Central memory CD8-positive, alpha-beta T cell (primary cell): ENCODE measurements at regions not wholly inside any gene's neighbourhood (a gene's known extent, or its start where the extent isn't known, plus 50 kb on each side); places are given as distances from the start of the nearest gene placed in this dataset.

Experiments used
- ATAC-seq: fragments of 150-1000 bp; cut with Tn5 transposase; replicated peaks from 2 replicates; pipeline ENCODE4 v1.10.0; 2022; ENCODE audit warnings: mild to moderate bottlenecking, moderate FRiP score, moderate number of reproducible peaks; ENCODE audit not compliant: poor library complexity, severe bottlenecking; ENCODE audit errors: extremely low read depth
- DNase-seq, 2 donors: peaks; one replicate each; pipeline ENCODE4 v3.0.0; 2021; ENCODE audit warnings: low spot score in 2 of 2
- H3K27ac Mint-ChIP-seq: one replicate; pipeline ENCODE4 v1.8.0; 2022; ENCODE audit warnings: low read depth, mild to moderate bottlenecking, moderate library complexity, mixed read lengths
- H3K27me3 Mint-ChIP-seq: one replicate; pipeline ENCODE4 v1.8.0; 2022; ENCODE audit warnings: mixed read lengths
- H3K36me3 Mint-ChIP-seq: one replicate; pipeline ENCODE4 v1.8.0; 2022; ENCODE audit warnings: mild to moderate bottlenecking, moderate library complexity, mixed read lengths; ENCODE audit not compliant: insufficient read depth
- H3K4me1 Mint-ChIP-seq: one replicate; pipeline ENCODE4 v1.8.0; 2022; ENCODE audit warnings: mixed read lengths
- H3K4me3 Mint-ChIP-seq: one replicate; pipeline ENCODE4 v1.8.0; 2022; ENCODE audit warnings: mild to moderate bottlenecking, moderate library complexity, mixed read lengths
- H3K9me3 Mint-ChIP-seq: one replicate; pipeline ENCODE4 v1.8.0; 2022; ENCODE audit warnings: mixed read lengths

GRCh38 chr2:234629596-234629995, 132.7 kb upstream of the ARL4C start:
- Mint-ChIP-seq H3K27me3 (peaks cover 68% of the 10 kb centered on the region), H3K4me3 (no peak overlapping the region), H3K4me1 (no peaks in the 10 kb centered on the region), H3K36me3 (peaks cover 1% of the 10 kb centered on the region), H3K27ac (no peak overlapping the region), H3K9me3 (no peaks in the 10 kb centered on the region)
- ATAC-seq (no peak), DNase-seq (no peak)

DNA sequence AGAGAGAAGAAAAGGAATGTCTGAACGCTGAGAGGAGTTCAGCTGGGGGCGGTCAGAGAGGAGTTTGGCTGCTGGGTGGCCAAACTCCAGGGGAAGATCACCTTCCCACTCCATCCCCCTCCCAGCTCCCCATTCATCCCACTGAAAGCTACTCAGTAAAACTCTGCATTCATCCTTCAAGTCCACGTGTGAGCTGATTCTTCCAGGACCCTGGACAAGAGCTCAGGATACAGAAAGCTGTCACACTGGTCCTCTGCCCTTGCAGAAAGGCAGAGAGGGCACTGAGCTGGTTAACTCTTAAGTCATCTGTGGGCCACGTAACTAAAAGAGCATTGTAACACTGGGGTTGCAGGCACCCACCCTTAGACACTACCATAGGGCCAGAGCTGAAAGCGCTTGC, 132.1 kb upstream of the ARL4C start:
- DNase-seq: no peak
- Mint-ChIP-seq H3K9me3 (no peaks in the 10 kb centered on the region), H3K27me3 (peaks cover 68% of the 10 kb centered on the region), H3K4me1 (no peaks in the 10 kb centered on the region), H3K36me3 (peaks cover 1% of the 10 kb centered on the region), H3K4me3 (no peak overlapping the region), H3K27ac (no peak overlapping the region)
- no peak for ATAC-seq

- no peak overlapping the region for H3K4me3 Mint-ChIP-seq
Observed at GRCh38 chr2:234627308-234627707, 130.4 kb upstream of the ARL4C start.

DNA sequence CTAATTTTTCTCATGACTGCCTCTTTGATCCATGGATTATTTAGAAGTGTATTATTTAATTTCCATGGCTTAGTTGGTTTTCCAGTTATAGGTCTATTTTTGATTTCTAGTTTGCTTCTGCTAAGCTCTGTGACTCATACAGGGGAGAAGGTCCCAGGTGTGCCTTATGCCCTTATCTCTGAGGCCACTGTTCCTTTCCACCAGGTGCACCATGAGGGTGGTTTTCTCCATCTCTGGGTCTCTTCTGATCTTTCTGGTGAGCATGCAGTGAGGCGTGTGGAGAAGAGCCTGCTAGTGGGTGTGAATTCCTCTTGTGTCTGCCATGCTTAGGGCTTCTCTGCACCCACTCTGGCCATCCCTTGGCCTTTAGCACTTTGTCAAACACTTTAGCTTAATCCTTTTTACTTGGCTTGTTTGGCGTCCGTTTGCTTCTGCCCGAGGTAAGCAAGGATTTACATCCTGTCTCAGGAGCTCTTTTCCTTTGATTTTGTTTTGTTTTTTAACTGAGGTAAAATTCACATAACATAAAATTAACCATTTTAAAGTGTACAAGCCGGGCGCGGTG, 129.8 kb upstream of the ARL4C start:
- no peak overlapping the region for H3K4me3 Mint-ChIP-seq
- DNase-seq (no peak), ATAC-seq (no peak)
- H3K4me1 Mint-ChIP-seq: no peaks in the 10 kb centered on the region
- peaks cover 56% of the 10 kb centered on the region for H3K27me3 Mint-ChIP-seq
- H3K36me3 Mint-ChIP-seq: peaks cover 1% of the 10 kb centered on the region
- no peaks in the 10 kb centered on the region for H3K9me3 Mint-ChIP-seq
- H3K27ac Mint-ChIP-seq: no peak overlapping the region

More at GRCh38 chr2:234627308-234627707, 130.4 kb upstream of the ARL4C start:
- Mint-ChIP-seq H3K4me1 (no peaks in the 10 kb centered on the region), H3K36me3 (peaks cover 1% of the 10 kb centered on the region), H3K27ac (no peak overlapping the region), H3K9me3 (no peaks in the 10 kb centered on the region), H3K27me3 (peaks cover 60% of the 10 kb centered on the region)
- ATAC-seq (no peak), DNase-seq (no peak)

DNA sequence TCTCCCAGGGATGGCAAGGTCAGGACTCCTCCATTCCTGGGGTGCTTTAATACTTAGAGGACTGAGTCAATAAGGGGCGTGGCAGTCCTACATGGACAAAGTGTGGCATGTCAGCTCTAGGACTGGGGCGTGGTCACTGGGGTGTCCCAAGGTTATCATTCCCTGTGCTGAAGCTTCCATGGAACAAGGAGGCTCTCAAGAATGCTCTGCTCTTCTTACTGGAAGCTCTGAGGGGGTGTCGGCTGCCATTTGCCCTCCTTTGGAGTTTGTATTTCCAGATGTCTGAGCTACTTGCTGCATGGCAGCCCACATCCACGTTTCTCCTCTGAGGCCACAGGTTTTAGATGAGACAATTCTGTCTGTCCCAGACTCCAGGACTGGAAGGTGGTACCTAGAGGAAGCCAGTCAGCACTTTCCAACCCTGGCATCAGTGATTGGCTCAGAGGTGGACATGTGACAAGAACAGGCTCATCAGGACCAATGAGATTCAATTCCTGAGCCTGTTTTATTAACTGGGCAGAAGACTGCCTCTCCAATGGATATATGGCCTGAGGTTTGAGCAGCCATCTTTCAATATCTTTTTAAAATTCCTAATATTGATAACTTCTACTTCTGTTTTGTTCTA, 128.9 kb upstream of the ARL4C start:
- H3K4me1 Mint-ChIP-seq: no peaks in the 10 kb centered on the region
- H3K4me3 Mint-ChIP-seq: no peak overlapping the region
- peaks cover 54% of the 10 kb centered on the region for H3K27me3 Mint-ChIP-seq
- H3K9me3 Mint-ChIP-seq: no peaks in the 10 kb centered on the region
- DNase-seq (no peak), ATAC-seq (no peak)
- no peak overlapping the region for H3K27ac Mint-ChIP-seq
- peaks cover 1% of the 10 kb centered on the region for H3K36me3 Mint-ChIP-seq

- no peak for DNase-seq
- Mint-ChIP-seq H3K27me3 (peaks cover 38% of the 10 kb centered on the region), H3K36me3 (peaks cover 1% of the 10 kb centered on the region), H3K27ac (no peak overlapping the region), H3K4me3 (no peak overlapping the region), H3K4me1 (peaks cover 16% of the 10 kb centered on the region), H3K9me3 (no peaks in the 10 kb centered on the region)
- no peak for ATAC-seq
Observed at GRCh38 chr2:234623521-234623991, 126.7 kb upstream of the ARL4C start.

DNA sequence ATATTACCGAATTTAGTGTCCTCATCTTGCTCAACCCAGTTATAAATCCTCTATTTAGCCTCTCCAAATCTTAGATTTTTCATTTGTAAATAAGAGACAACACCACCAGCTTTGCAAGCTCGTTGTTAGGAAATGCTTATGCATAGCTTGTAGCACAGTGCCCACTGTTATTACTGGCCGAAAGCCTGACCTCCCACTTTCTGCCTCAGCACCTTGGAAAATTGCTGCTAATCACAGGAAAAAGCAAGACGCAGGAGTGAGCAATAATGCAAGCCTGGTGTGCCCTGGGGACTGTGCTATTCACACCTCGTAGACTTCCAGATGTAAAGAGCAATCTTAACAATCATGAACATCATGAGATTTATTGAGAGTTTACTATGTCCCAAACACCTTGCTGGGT, 124.2 kb upstream of the ARL4C start:
- peaks cover 16% of the 10 kb centered on the region for H3K4me1 Mint-ChIP-seq
- H3K27me3 Mint-ChIP-seq: peaks cover 25% of the 10 kb centered on the region
- no peaks in the 10 kb centered on the region for H3K36me3 Mint-ChIP-seq
- no peak for ATAC-seq
- H3K9me3 Mint-ChIP-seq: no peaks in the 10 kb centered on the region
- no peak overlapping the region for H3K4me3 Mint-ChIP-seq
- no peak overlapping the region for H3K27ac Mint-ChIP-seq
- DNase-seq: no peak

DNA sequence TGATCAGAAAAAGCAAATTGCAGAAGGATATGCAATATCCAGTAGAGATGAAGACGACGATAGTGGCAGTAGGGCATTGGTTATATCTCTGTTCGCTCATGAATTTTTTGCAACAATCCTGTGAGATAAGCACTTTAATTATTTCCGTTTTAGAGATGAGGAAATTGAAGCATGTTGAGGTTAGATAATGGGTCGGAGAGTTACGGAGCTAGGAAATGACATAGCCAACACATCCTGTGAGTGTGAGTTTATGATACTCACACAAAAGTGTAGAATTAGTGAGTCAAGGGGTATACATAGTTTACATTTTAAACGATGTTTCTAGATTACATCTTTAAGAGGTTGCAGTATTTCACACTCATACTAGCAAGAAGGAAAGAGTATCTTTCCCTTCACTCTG, 123.1 kb upstream of the ARL4C start:
- no peaks in the 10 kb centered on the region for H3K9me3 Mint-ChIP-seq
- DNase-seq: no peak
- no peak overlapping the region for H3K4me3 Mint-ChIP-seq
- no peaks in the 10 kb centered on the region for H3K36me3 Mint-ChIP-seq
- ATAC-seq: peak; percentile 24
- H3K27ac Mint-ChIP-seq: no peak overlapping the region
- peaks cover 16% of the 10 kb centered on the region for H3K4me1 Mint-ChIP-seq
- H3K27me3 Mint-ChIP-seq: peaks cover 29% of the 10 kb centered on the region

DNA sequence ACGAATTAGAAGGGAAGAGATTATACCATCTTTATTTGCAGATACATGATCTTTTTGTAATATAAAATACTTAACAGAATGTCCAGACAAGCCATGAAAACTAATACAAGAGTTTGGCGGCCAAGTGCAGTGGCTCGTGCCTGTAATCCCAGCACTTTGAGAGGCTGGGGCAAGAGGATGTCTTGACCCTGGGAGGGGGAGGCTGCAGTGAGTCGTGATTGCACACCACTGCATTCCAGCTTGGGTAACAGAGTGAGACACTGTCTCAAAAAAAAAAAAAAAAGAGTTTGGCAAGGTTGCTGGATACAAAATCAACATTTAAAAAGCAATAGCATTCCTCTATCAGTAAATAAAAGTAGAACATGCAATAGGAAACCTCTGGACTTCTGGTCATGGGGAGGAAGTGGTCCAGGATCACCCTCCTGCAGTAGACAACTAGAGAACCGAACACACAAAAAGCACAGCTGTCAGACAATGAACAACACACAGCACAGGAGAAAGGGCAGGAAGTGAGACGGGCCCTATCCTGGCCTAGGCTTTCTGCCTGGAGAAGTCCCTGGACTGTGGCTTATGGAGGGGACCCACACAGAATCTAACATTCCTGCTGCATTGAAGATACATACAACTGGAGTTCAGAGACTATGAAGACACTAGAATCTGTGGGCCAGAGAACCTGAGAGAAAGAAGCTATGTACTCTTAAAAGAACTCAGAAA, 118.9 kb upstream of the ARL4C start:
- Mint-ChIP-seq H3K36me3 (no peaks in the 10 kb centered on the region), H3K27me3 (peaks cover 48% of the 10 kb centered on the region), H3K4me1 (peaks cover 16% of the 10 kb centered on the region), H3K27ac (no peak overlapping the region), H3K9me3 (peaks cover 6% of the 10 kb centered on the region), H3K4me3 (no peak overlapping the region)
- ATAC-seq (no peak), DNase-seq (no peak)

DNA sequence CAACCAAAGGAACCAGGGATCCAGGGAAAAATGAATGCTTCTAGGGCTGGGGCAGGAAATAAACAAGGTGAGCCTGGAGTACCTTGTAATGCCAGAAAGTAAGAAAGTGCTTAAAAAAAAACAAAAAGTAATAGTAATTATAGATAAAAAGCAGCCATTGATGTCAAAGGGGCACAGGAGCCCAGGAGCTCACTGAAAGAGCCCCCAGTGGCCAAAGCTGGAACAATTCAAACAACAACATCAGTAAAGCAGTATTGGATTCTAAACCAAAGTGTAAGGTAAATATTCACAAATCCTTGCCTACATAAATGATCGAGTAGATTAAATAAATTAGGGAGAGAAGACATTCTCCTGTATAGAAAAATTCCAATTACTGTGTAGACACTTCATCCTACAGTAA, 114.3 kb upstream of the ARL4C start:
- Mint-ChIP-seq H3K4me1 (no peaks in the 10 kb centered on the region), H3K27me3 (peaks cover 78% of the 10 kb centered on the region), H3K27ac (no peak overlapping the region), H3K36me3 (peaks cover 1% of the 10 kb centered on the region), H3K9me3 (peaks cover 6% of the 10 kb centered on the region), H3K4me3 (no peak overlapping the region)
- DNase-seq (no peak), ATAC-seq (no peak)

GRCh38 chr2:234608946-234609345, 112.1 kb upstream of the ARL4C start:
- peaks cover 1% of the 10 kb centered on the region for H3K36me3 Mint-ChIP-seq
- peaks cover 81% of the 10 kb centered on the region for H3K27me3 Mint-ChIP-seq
- peaks cover 6% of the 10 kb centered on the region for H3K9me3 Mint-ChIP-seq
- no peak overlapping the region for H3K27ac Mint-ChIP-seq
- DNase-seq (no peak), ATAC-seq (no peak)
- no peak overlapping the region for H3K4me3 Mint-ChIP-seq
- H3K4me1 Mint-ChIP-seq: no peaks in the 10 kb centered on the region

DNA sequence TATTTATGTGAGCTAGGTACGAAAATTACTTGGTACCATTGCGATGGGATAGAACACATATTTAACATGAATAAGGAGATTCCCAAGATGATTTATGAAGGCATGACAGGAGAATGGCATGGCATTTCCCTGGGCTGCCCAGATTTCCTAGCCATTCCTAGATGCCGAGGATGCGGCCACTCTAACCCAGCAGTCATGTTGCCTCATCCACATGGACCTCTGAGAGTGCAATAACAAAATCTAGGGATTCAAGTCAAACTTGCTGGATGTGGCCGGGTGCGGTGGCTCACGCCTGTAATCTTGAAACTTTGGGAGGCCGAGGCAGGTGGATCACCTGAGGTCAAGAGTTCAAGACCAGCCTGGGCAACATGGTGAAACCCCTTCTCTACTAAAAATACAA, 110.8 kb upstream of the ARL4C start:
- ATAC-seq: no peak
- Mint-ChIP-seq H3K36me3 (peaks cover 1% of the 10 kb centered on the region), H3K27ac (no peak overlapping the region), H3K27me3 (peaks cover 91% of the 10 kb centered on the region), H3K4me3 (no peak overlapping the region), H3K9me3 (peaks cover 6% of the 10 kb centered on the region), H3K4me1 (no peaks in the 10 kb centered on the region)
- DNase-seq: no peak

GRCh38 chr2:234606896-234607295, 110.0 kb upstream of the ARL4C start:
- peaks cover 1% of the 10 kb centered on the region for H3K36me3 Mint-ChIP-seq
- H3K9me3 Mint-ChIP-seq: peaks cover 2% of the 10 kb centered on the region
- no peak for ATAC-seq
- no peak for DNase-seq
- H3K27me3 Mint-ChIP-seq: peaks cover 83% of the 10 kb centered on the region
- H3K4me3 Mint-ChIP-seq: no peak overlapping the region
- H3K4me1 Mint-ChIP-seq: no peaks in the 10 kb centered on the region
- H3K27ac Mint-ChIP-seq: no peak overlapping the region
